ENCODE measurements at regions not wholly inside any gene's neighbourhood (a gene's known extent, or its start where the extent isn't known, plus 50 kb on each side); places are given as distances from the start of the nearest gene placed in this dataset.

DNA sequence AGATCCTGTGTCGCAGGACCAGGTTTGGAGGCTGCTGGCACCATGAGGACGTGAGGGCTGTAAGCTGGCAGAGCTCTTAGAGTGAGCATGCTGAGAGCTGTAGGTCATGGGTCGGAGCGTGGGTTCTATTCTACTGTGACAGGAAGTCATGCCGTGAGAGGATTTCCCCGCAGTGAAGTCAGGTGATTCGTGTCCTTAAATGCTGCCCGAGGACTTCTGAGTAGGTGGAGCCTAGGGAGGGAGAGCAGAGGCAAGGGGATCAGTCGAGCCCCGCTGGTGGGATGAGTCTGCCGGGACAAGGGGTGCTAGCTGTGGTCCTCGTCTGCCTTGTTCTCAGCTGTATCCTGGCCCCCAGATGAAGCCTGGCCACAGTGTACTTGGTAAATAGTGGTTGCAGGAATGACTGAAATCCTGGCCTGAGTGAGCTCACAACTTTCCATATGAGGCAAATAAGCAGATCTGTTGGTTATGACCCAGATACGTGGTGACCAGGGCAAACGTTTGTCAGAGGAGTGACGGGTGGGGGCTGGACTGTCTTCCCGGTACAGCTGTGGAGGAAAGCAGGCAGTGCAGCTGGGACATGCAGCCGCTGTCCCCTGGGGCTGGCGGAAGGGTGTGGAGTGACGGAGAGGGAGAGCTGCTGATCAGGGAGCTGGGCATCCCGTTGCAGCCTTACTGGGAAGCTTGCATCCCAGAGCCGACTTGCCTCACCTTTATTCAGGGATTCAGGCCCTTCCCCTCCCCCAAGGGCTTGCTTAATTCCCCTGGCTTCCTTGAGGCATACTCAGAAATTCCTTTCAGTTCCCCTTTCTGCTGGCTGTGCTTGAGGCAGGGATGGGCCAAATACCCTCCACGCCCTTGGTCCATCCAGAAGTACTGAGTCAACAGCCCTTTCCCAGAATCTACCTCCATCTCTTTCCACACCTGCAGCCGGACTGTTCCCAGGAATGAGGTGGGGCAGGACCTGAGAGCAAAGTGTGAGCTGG is 250.9 kb upstream of the RREB1 start:
- TF ChIP-seq, protein P1, sequence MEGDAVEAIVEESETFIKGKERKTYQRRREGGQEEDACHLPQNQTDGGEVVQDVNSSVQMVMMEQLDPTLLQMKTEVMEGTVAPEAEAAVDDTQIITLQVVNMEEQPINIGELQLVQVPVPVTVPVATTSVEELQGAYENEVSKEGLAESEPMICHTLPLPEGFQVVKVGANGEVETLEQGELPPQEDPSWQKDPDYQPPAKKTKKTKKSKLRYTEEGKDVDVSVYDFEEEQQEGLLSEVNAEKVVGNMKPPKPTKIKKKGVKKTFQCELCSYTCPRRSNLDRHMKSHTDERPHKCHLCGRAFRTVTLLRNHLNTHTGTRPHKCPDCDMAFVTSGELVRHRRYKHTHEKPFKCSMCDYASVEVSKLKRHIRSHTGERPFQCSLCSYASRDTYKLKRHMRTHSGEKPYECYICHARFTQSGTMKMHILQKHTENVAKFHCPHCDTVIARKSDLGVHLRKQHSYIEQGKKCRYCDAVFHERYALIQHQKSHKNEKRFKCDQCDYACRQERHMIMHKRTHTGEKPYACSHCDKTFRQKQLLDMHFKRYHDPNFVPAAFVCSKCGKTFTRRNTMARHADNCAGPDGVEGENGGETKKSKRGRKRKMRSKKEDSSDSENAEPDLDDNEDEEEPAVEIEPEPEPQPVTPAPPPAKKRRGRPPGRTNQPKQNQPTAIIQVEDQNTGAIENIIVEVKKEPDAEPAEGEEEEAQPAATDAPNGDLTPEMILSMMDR (conservative IDR thresholded peaks at IDR 0.05) = no peak
- no peak for TF ChIP-seq ZFX (IDR thresholded peaks at IDR 0.05)
